Neuronal stem cell (in vitro differentiated cells): ENCODE measurements at regions not wholly inside any gene's neighbourhood (a gene's known extent, or its start where the extent isn't known, plus 50 kb on each side); places are given as distances from the start of the nearest gene placed in this dataset.

ENCODE experiments used
- DNase-seq: peaks from one replicate; pipeline ENCODE4 v3.0.0-alpha.2; 2013; ENCODE audit warnings: low spot score
- H2AFZ ChIP-seq: one replicate; pipeline ENCODE4 v1.6.1; 2013; ENCODE audit warnings: mild to moderate bottlenecking, low read length, inconsistent platforms
- H2AK5ac ChIP-seq: 2 replicates; pipeline ENCODE4 v1.6.1; 2013; ENCODE audit warnings: low read depth, mild to moderate bottlenecking, inconsistent platforms, low read length, moderate library complexity, mixed read lengths
- H2BK120ac ChIP-seq: 2 replicates; pipeline ENCODE4 v1.6.1; 2013; ENCODE audit warnings: low read depth, mild to moderate bottlenecking, inconsistent platforms, low read length, moderate library complexity, mixed read lengths
- H2BK12ac ChIP-seq: one replicate; pipeline ENCODE4 v1.6.1; 2013; ENCODE audit warnings: low read length, inconsistent platforms
- H2BK15ac ChIP-seq: 2 replicates; pipeline ENCODE4 v1.6.1; 2013; ENCODE audit warnings: mild to moderate bottlenecking, low read length, inconsistent platforms, mixed read lengths
- H2BK5ac ChIP-seq: one replicate; pipeline ENCODE4 v1.6.1; 2013; ENCODE audit warnings: inconsistent platforms, mild to moderate bottlenecking, low read length, moderate library complexity
- H3K14ac ChIP-seq: one replicate; pipeline ENCODE4 v1.6.1; 2013; ENCODE audit warnings: low read length, inconsistent platforms
- H3K18ac ChIP-seq: 2 replicates; pipeline ENCODE4 v1.6.1; 2013; ENCODE audit warnings: low read length, inconsistent platforms
- H3K23ac ChIP-seq: 2 replicates; pipeline ENCODE4 v1.6.1; 2013; ENCODE audit warnings: low read depth, mild to moderate bottlenecking, mixed read lengths, low read length, inconsistent platforms; ENCODE audit not compliant: poor library complexity
- H3K27ac ChIP-seq: replicated peaks from 3 replicates; pipeline ENCODE4 v1.5.1; 2013; ENCODE audit warnings: low read length, inconsistent platforms
- H3K27me3 ChIP-seq, 3 experiments: 2 replicates each; pipeline ENCODE4 v1.6.1; 2013; ENCODE audit warnings: low read length in 3 of 3, mild to moderate bottlenecking in 2 of 3, inconsistent platforms in 1 of 3, low read depth in 1 of 3, mixed read lengths in 1 of 3, moderate library complexity in 1 of 3; ENCODE audit not compliant: control insufficient read depth in 3 of 3, insufficient read depth in 3 of 3
- H3K36me3 ChIP-seq, 2 donors: replicated peaks in 1 of 2; 2 replicates each; pipeline ENCODE4 v1.6.1; 2013; ENCODE audit warnings: low read length in 2 of 2; ENCODE audit not compliant: control insufficient read depth in 2 of 2, insufficient read depth in 2 of 2
- H3K4ac ChIP-seq: 2 replicates; pipeline ENCODE4 v1.6.1; 2013; ENCODE audit warnings: inconsistent platforms, mild to moderate bottlenecking, low read length, moderate library complexity
- H3K4me1 ChIP-seq, 2 donors: 1 replicate in 1 of 2; 2 replicates in 1 of 2; pipeline ENCODE4 v1.6.1; 2013; ENCODE audit warnings: low read length in 2 of 2, low read depth in 1 of 2; ENCODE audit not compliant: control insufficient read depth in 2 of 2, insufficient read depth in 1 of 2
- H3K4me2 ChIP-seq: one replicate; pipeline ENCODE4 v1.6.1; 2013; ENCODE audit warnings: mild to moderate bottlenecking, low read length, inconsistent platforms; ENCODE audit not compliant: insufficient read depth, poor library complexity, severe bottlenecking
- H3K4me3 ChIP-seq, 2 donors: 2 replicates each; pipeline ENCODE4 v1.5.1; 2013; ENCODE audit warnings: low read length in 2 of 2, mild to moderate bottlenecking in 2 of 2, inconsistent platforms in 1 of 2, moderate library complexity in 1 of 2
- H3K79me1 ChIP-seq: one replicate; pipeline ENCODE4 v1.6.1; 2013; ENCODE audit warnings: low read depth, mild to moderate bottlenecking, inconsistent platforms, low read length, moderate library complexity
- H3K9ac ChIP-seq: one replicate; pipeline ENCODE4 v1.6.1; 2013; ENCODE audit warnings: mild to moderate bottlenecking, low read depth, low read length, inconsistent platforms; ENCODE audit not compliant: poor library complexity
- H3K9me3 ChIP-seq, 2 donors: replicated peaks in 1 of 2; 2 replicates each; pipeline versions ENCODE3 to v1.6.1; 2013; ENCODE audit warnings: low read length in 2 of 2, mild to moderate bottlenecking in 2 of 2, inconsistent platforms in 1 of 2, low read depth in 1 of 2, mixed read lengths in 1 of 2, moderate library complexity in 1 of 2; ENCODE audit not compliant: control insufficient read depth in 2 of 2, insufficient read depth in 1 of 2
- H4K8ac ChIP-seq: one replicate; pipeline ENCODE4 v1.6.1; 2013; ENCODE audit warnings: low read depth, mild to moderate bottlenecking, inconsistent platforms, low read length, moderate library complexity
- H4K91ac ChIP-seq: one replicate; pipeline ENCODE4 v1.6.1; 2013; ENCODE audit warnings: low read length, low read depth, mild to moderate bottlenecking, inconsistent platforms; ENCODE audit not compliant: poor library complexity
- WGBS, 2 donors: extraction: QIAGEN DNeasy Blood & Tissue Kit; methylation state at CpG; one replicate each; pipeline ENCODE4 v1.1.7; 2013; ENCODE audit warnings: missing lambda C conversion rate in 2 of 2, mixed read lengths in 1 of 2; ENCODE audit not compliant: insufficient read length in 2 of 2, insufficient replicate concordance in 1 of 2; ENCODE audit errors: extremely low coverage in 2 of 2; 5-methylcytosine and 5-hydroxymethylcytosine counted together

- Histone ChIP-seq H2BK12ac (no peak overlapping the region), H2BK120ac (no peak overlapping the region), H2BK15ac (no peak overlapping the region), H4K91ac (no peak overlapping the region), H3K4me1 (peaks cover 0 to 2% of the 10 kb centered on the region in 2 donors), H4K8ac (no peak overlapping the region), H3K4me2 (no peak overlapping the region), H3K27me3 (no peaks in the 10 kb centered on the region), H3K27ac (no peak overlapping the region), H3K79me1 (no peaks in the 10 kb centered on the region), H3K4me3 (no peak overlapping the region), H2BK5ac (no peak overlapping the region), H3K36me3 (no peaks in the 10 kb centered on the region), H2AFZ (no peak overlapping the region), H3K23ac (no peak overlapping the region), H2AK5ac (no peak overlapping the region), H3K14ac (no peak overlapping the region), H3K4ac (no peak overlapping the region), H3K9ac (no peak overlapping the region), H3K9me3 (no peaks in the 10 kb centered on the region), H3K18ac (no peak overlapping the region)
- WGBS, 2 donors, result no CpG with 5 or more reads among the region's 2 CpGs
- no peak for DNase-seq
These were observed 721.4 kb downstream of the CBLN4 start for GRCh38 chr20:55283889-55284288.

- Histone ChIP-seq H2BK12ac (no peak overlapping the region), H2BK15ac (no peak overlapping the region), H3K9me3 (no peaks in the 10 kb centered on the region), H3K4me3 (no peak overlapping the region), H3K23ac (no peak overlapping the region), H2AFZ (no peak overlapping the region), H4K91ac (no peak overlapping the region), H3K36me3 (no peaks in the 10 kb centered on the region), H3K4me2 (no peak overlapping the region), H2BK120ac (no peak overlapping the region), H2BK5ac (no peak overlapping the region), H3K4ac (no peak overlapping the region), H3K9ac (no peak overlapping the region), H4K8ac (no peak overlapping the region), H3K14ac (no peak overlapping the region), H3K27me3 (no peaks in the 10 kb centered on the region), H3K27ac (no peak overlapping the region), H3K18ac (no peak overlapping the region), H2AK5ac (no peak overlapping the region), H3K4me1 (no peaks in the 10 kb centered on the region), H3K79me1 (no peaks in the 10 kb centered on the region)
- DNase-seq, result no peak
These were observed 732.2 kb downstream of the CBLN4 start for GRCh38 chr20:55273149-55273548.

DNA sequence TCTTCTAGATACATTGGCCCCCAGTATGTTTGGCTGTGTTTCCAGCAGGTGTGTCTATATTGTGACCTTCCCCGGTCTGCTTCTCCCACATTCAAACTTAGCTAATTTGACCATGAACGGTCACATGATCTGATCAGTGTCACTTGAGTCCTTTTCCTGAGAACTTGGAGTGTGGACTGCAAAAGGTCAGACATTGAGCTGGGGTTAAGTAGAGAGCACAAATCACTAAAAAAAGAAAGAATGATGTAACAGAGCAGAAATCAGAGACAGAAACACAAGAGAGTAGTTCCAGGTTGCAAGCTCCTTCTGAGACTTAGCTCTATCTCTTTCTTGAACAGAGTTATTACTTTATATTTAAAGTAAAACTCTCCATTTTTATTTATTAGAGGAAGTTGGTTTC is 733.9 kb downstream of the CBLN4 start:
- Histone ChIP-seq H3K4me1 (peaks cover 0 to 2% of the 10 kb centered on the region in 2 donors), H2AFZ (no peak overlapping the region), H3K27me3 (no peaks in the 10 kb centered on the region), H2BK12ac (no peak overlapping the region), H3K9me3 (no peaks in the 10 kb centered on the region), H3K79me1 (no peaks in the 10 kb centered on the region), H3K27ac (no peak overlapping the region), H3K23ac (no peak overlapping the region), H3K4me2 (no peak overlapping the region), H3K18ac (no peak overlapping the region), H3K36me3 (no peaks in the 10 kb centered on the region), H2BK15ac (no peak overlapping the region), H3K9ac (no peak overlapping the region), H2AK5ac (no peak overlapping the region), H3K4me3 (no peak overlapping the region), H4K8ac (no peak overlapping the region), H3K4ac (no peak overlapping the region), H4K91ac (no peak overlapping the region), H3K14ac (no peak overlapping the region), H2BK5ac (no peak overlapping the region), H2BK120ac (no peak overlapping the region)
- WGBS, 2 donors, result no CpG with 5 or more reads among the region's 2 CpGs
- no peak for DNase-seq

GRCh38 chr20:55269913-55270312 is 735.4 kb downstream of the CBLN4 start:
- Histone ChIP-seq H3K14ac (no peak overlapping the region), H2BK15ac (no peak overlapping the region), H3K4me2 (no peak overlapping the region), H3K79me1 (no peaks in the 10 kb centered on the region), H2BK120ac (no peak overlapping the region), H3K4me3 (no peak overlapping the region), H3K23ac (no peak overlapping the region), H4K8ac (no peak overlapping the region), H2BK12ac (no peak overlapping the region), H3K36me3 (no peaks in the 10 kb centered on the region), H3K27ac (no peak overlapping the region), H3K9ac (no peak overlapping the region), H4K91ac (no peak overlapping the region), H3K9me3 (no peaks in the 10 kb centered on the region), H3K27me3 (no peaks in the 10 kb centered on the region), H3K18ac (no peak overlapping the region), H2AFZ (no peak overlapping the region), H3K4me1 (peaks cover 0 to 2% of the 10 kb centered on the region in 2 donors), H2AK5ac (no peak overlapping the region), H3K4ac (no peak overlapping the region), H2BK5ac (no peak overlapping the region)
- DNase-seq, result no peak
- no CpG with 5 or more reads among the region's 1 CpG for WGBS, 2 donors
